H9 (cell line): ENCODE measurements at regions not wholly inside any gene's neighbourhood (a gene's known extent, or its start where the extent isn't known, plus 50 kb on each side); places are given as distances from the start of the nearest gene placed in this dataset.

ENCODE experiments used
- DNase-seq: peaks from one replicate; pipeline ENCODE4 v3.0.0-alpha.2; 2017
- H2AFZ ChIP-seq: one replicate; pipeline ENCODE4 v1.6.1; 2013; ENCODE audit warnings: mild to moderate bottlenecking, low read length, control low read depth, moderate library complexity
- H2AK5ac ChIP-seq: 2 replicates; pipeline ENCODE4 v1.6.1; 2013; ENCODE audit warnings: low read length, control low read depth, mixed read lengths; ENCODE audit not compliant: insufficient read length
- H2BK120ac ChIP-seq: one replicate; pipeline ENCODE4 v1.6.1; 2013; ENCODE audit warnings: low read depth, mild to moderate bottlenecking, low read length, control low read depth, inconsistent platforms; ENCODE audit not compliant: poor library complexity, severe bottlenecking
- H2BK12ac ChIP-seq: 2 replicates; pipeline ENCODE4 v1.6.1; 2013; ENCODE audit warnings: low read length, control low read depth, mixed read lengths, low read depth; ENCODE audit not compliant: insufficient read length
- H2BK15ac ChIP-seq: 2 replicates; pipeline ENCODE4 v1.6.1; 2013; ENCODE audit warnings: low read depth, low read length, control low read depth
- H2BK20ac ChIP-seq: one replicate; pipeline ENCODE4 v1.6.1; 2013; ENCODE audit warnings: low read depth, mild to moderate bottlenecking, low read length, control low read depth, inconsistent platforms; ENCODE audit not compliant: poor library complexity, severe bottlenecking
- H2BK5ac ChIP-seq: 2 replicates; pipeline ENCODE4 v1.6.1; 2013; ENCODE audit warnings: low read length, control low read depth, mixed read lengths; ENCODE audit not compliant: insufficient read length
- H3K14ac ChIP-seq: 2 replicates; pipeline ENCODE4 v1.6.1; 2013; ENCODE audit warnings: low read length, control low read depth; ENCODE audit not compliant: insufficient read depth
- H3K18ac ChIP-seq: 2 replicates; pipeline ENCODE4 v1.6.1; 2013; ENCODE audit warnings: low read depth, mild to moderate bottlenecking, mixed read lengths, low read length, control low read depth; ENCODE audit not compliant: insufficient read length
- H3K23ac ChIP-seq: 2 replicates; pipeline ENCODE4 v1.6.1; 2013; ENCODE audit warnings: low read length, control low read depth, mixed read lengths, low read depth; ENCODE audit not compliant: insufficient read length
- H3K23me2 ChIP-seq: 2 replicates; pipeline ENCODE4 v1.6.1; 2013; ENCODE audit warnings: low read depth, mild to moderate bottlenecking, mixed read lengths, low read length, control low read depth; ENCODE audit not compliant: insufficient read length, poor library complexity, severe bottlenecking
- H3K27ac ChIP-seq: 2 replicates; pipeline ENCODE4 v1.5.1; 2013; ENCODE audit warnings: low read length, control low read depth, mixed read lengths, low read depth; ENCODE audit not compliant: insufficient read length
- H3K27me3 ChIP-seq: 2 replicates; pipeline ENCODE4 v1.6.1; 2013; ENCODE audit warnings: low read length, control low read depth, inconsistent platforms; ENCODE audit not compliant: insufficient read depth
- H3K4ac ChIP-seq: 2 replicates; pipeline ENCODE4 v1.6.1; 2013; ENCODE audit warnings: low read depth, mild to moderate bottlenecking, control low read depth, inconsistent platforms, low read length, moderate library complexity
- H3K4me1 ChIP-seq: 2 replicates; pipeline ENCODE4 v1.6.1; 2013; ENCODE audit warnings: low read length, control low read depth, inconsistent platforms; ENCODE audit not compliant: insufficient read depth
- H3K4me2 ChIP-seq: 2 replicates; pipeline ENCODE4 v1.6.1; 2013; ENCODE audit warnings: low read length, control low read depth, mixed read lengths; ENCODE audit not compliant: insufficient read length, insufficient read depth
- H3K56ac ChIP-seq: 2 replicates; pipeline ENCODE4 v1.6.1; 2013; ENCODE audit warnings: low read depth, mild to moderate bottlenecking, mixed read lengths, low read length, control low read depth; ENCODE audit not compliant: insufficient read length
- H3K79me1 ChIP-seq: 2 replicates; pipeline ENCODE4 v1.6.1; 2013; ENCODE audit warnings: low read depth, mild to moderate bottlenecking, moderate library complexity, low read length, control low read depth, inconsistent platforms; ENCODE audit not compliant: insufficient read depth, poor library complexity, severe bottlenecking
- H3K79me2 ChIP-seq: 2 replicates; pipeline ENCODE4 v1.6.1; 2013; ENCODE audit warnings: low read length, control low read depth, inconsistent platforms; ENCODE audit not compliant: insufficient read depth
- H3K9ac ChIP-seq: 2 replicates; pipeline ENCODE4 v1.6.1; 2013; ENCODE audit warnings: low read length, control low read depth, mixed read lengths; ENCODE audit not compliant: insufficient read length; ENCODE audit errors: extremely low read depth
- H3K9me3 ChIP-seq: one replicate; pipeline ENCODE4 v1.6.1; 2013; ENCODE audit warnings: low read depth, low read length, inconsistent platforms; ENCODE audit not compliant: control insufficient read depth
- H3T11ph ChIP-seq: one replicate; pipeline ENCODE4 v1.6.1; 2013; ENCODE audit warnings: mild to moderate bottlenecking, low read length, control low read depth, inconsistent platforms
- H4K20me1 ChIP-seq: one replicate; pipeline ENCODE4 v1.6.1; 2013; ENCODE audit not compliant: control insufficient read depth, insufficient read length, insufficient read depth
- H4K5ac ChIP-seq: 2 replicates; pipeline ENCODE4 v1.6.1; 2013; ENCODE audit warnings: low read depth, mild to moderate bottlenecking, mixed read lengths, low read length, control low read depth; ENCODE audit not compliant: insufficient read length
- H4K8ac ChIP-seq: replicated peaks from 2 replicates; pipeline ENCODE4 v1.6.1; 2013; ENCODE audit warnings: low read length, control low read depth, mixed read lengths, low read depth; ENCODE audit not compliant: insufficient read length
- H4K91ac ChIP-seq: 2 replicates; pipeline ENCODE4 v1.6.1; 2013; ENCODE audit warnings: low read depth, mild to moderate bottlenecking, moderate library complexity, mixed read lengths, low read length, control low read depth; ENCODE audit not compliant: insufficient read length
- H3K27ac Mint-ChIP-seq, 3 experiments: 2 replicates in 2 of 3; 3 replicates in 1 of 3; pipeline ENCODE4 v1.8.0; 2020 to 2021; ENCODE audit warnings: mixed read lengths in 3 of 3, mild to moderate bottlenecking in 1 of 3, moderate library complexity in 1 of 3
- H3K27me3 Mint-ChIP-seq: 2 replicates; pipeline ENCODE4 v1.8.0; 2021; ENCODE audit warnings: low read depth, mild to moderate bottlenecking, moderate library complexity, mixed read lengths
- H3K36me3 Mint-ChIP-seq, 3 experiments: 2 replicates in 2 of 3; 3 replicates in 1 of 3; pipeline ENCODE4 v1.8.0; 2020 to 2021; ENCODE audit warnings: low read depth in 3 of 3, mixed read lengths in 3 of 3; ENCODE audit not compliant: insufficient read depth in 1 of 3
- H3K4me1 Mint-ChIP-seq, 2 experiments: 2 replicates each; pipeline ENCODE4 v1.8.0; 2020; ENCODE audit warnings: mixed read lengths in 2 of 2
- H3K4me3 Mint-ChIP-seq, 2 experiments: 2 replicates in 1 of 2; 3 replicates in 1 of 2; pipeline ENCODE4 v1.8.0; 2020 to 2021; ENCODE audit warnings: mild to moderate bottlenecking in 2 of 2, mixed read lengths in 2 of 2, moderate library complexity in 1 of 2
- H3K9me3 Mint-ChIP-seq, 2 experiments: 2 replicates in 1 of 2; 3 replicates in 1 of 2; pipeline ENCODE4 v1.8.0; 2020; ENCODE audit warnings: mild to moderate bottlenecking in 2 of 2, mixed read lengths in 2 of 2, moderate library complexity in 1 of 2
- WGBS: extraction: QIAGEN DNeasy Blood & Tissue Kit; methylation state at CpG from one replicate; pipeline ENCODE4 v1.1.7; 2013; ENCODE audit warnings: missing lambda C conversion rate, low lambda C conversion rate, mixed read lengths; ENCODE audit not compliant: insufficient read length; ENCODE audit errors: extremely low coverage; 5-methylcytosine and 5-hydroxymethylcytosine counted together
- TF ChIP-seq, protein P1 (sequence below): fragments of 200-600 bp; sonication (generic); conservative IDR thresholded peaks from 3 replicates; pipeline ENCODE4 v1.8.0; 2021; ENCODE audit warnings: antibody characterized with exemption, mild to moderate bottlenecking

DNA sequence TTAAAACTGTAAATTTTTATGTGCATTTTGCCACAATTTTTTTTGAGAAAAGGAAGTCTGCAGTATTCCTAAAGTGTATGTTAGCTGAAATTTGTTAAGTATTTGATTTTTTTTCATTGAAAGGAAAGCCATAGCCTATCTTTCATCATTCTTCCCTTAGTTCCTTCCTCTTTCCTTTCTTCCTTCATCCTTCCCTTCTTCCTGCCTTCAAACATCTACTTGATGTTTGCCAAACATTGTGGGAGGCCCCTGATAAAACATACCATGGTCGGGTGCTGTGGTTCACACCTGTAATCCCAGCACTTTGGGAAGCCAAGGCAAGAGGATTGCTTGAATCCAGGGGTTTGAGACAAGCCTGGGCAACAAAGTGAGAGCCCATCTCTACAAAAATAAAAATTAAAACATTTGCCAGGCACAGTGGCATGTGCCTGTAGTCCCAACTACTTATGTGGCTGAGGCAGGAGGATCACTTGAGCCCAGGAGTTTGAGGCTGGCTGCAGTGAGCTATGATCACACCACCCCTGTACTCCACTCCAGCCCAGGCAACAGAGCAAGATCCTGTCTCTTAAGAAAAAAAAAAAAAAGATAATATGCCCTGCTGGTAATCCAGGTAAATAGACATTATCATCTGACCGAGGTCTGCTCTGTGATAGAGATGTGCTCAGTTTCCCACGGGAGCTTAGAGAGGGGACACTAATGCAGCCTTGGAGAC, 62.9 kb upstream of the FOXN2 start:
- Histone ChIP-seq H2AFZ (no peak overlapping the region), H4K5ac (no peak overlapping the region), H3K23me2 (no peaks in the 10 kb centered on the region), H3K14ac (no peak overlapping the region), H3K18ac (no peak overlapping the region), H3K79me1 (no peaks in the 10 kb centered on the region), H3K23ac (no peak overlapping the region), H3K4ac (no peak overlapping the region), H3K56ac (no peak overlapping the region), H3K27ac (no peak overlapping the region), H3T11ph (no peak overlapping the region), H2BK120ac (no peak overlapping the region), H2BK20ac (no peak overlapping the region), H3K79me2 (no peaks in the 10 kb centered on the region), H2BK15ac (no peak overlapping the region), H2AK5ac (no peak overlapping the region), H4K8ac (no peak overlapping the region), H3K4me1 (no peaks in the 10 kb centered on the region), H4K20me1 (no peaks in the 10 kb centered on the region), H2BK5ac (no peak overlapping the region), H3K4me2 (no peak overlapping the region), H3K9ac (no peak overlapping the region), H4K91ac (no peak overlapping the region), H3K9me3 (no peaks in the 10 kb centered on the region), H3K27me3 (no peaks in the 10 kb centered on the region), H2BK12ac (no peak overlapping the region)
- Mint-ChIP-seq H3K9me3 (no peaks in the 10 kb centered on the region; a peak in 1 of 5 replicates), H3K4me3 (no peak overlapping the region), H3K27ac (no peak overlapping the region; a peak in 1 of 7 replicates), H3K36me3 (peaks cover 0 to 3% (median 0%) of the 10 kb centered on the region in 3 experiments; a peak in 2 of 7 replicates), H3K4me1 (peaks cover 10 to 12% of the 10 kb centered on the region in 2 experiments), H3K27me3 (no peaks in the 10 kb centered on the region)
- TF ChIP-seq, protein P1, sequence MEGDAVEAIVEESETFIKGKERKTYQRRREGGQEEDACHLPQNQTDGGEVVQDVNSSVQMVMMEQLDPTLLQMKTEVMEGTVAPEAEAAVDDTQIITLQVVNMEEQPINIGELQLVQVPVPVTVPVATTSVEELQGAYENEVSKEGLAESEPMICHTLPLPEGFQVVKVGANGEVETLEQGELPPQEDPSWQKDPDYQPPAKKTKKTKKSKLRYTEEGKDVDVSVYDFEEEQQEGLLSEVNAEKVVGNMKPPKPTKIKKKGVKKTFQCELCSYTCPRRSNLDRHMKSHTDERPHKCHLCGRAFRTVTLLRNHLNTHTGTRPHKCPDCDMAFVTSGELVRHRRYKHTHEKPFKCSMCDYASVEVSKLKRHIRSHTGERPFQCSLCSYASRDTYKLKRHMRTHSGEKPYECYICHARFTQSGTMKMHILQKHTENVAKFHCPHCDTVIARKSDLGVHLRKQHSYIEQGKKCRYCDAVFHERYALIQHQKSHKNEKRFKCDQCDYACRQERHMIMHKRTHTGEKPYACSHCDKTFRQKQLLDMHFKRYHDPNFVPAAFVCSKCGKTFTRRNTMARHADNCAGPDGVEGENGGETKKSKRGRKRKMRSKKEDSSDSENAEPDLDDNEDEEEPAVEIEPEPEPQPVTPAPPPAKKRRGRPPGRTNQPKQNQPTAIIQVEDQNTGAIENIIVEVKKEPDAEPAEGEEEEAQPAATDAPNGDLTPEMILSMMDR, result no peak
- DNase-seq, result no peak
- WGBS, result no CpG with 5 or more reads among the region's 3 CpGs
